ENCODE measurements at regions not wholly inside any gene's neighbourhood (a gene's known extent, or its start where the extent isn't known, plus 50 kb on each side); places are given as distances from the start of the nearest gene placed in this dataset.
"Not testable (repeated sequence)": the region's sequence is repeated elsewhere in the genome, so short reads cannot be mapped to it uniquely, and the experiment has no call there.

GRCh38 chr16:29310243-29310642, 96.3 kb downstream of the NPIPB11 start:
- FAIRE-seq, result not testable (repeated sequence)

DNA sequence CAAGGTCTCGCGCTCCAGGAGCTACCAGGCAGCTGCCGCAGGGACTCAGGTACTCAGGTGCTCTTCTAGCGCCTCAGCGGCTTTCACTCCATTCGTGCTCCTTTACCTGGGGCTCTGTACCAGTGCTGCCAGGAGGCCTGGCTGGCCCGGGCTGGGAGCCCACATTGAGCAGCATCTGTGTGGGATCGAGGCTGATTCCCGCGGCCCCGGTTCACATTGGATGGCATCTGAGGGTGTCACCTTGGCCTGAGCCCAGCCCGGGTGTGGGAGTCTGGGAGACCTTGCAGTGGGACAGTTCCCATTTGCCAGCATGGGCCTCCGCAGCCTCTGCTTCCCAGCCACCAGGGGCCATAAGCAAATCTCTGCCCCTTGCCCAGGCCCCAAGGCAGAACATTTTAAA, 96.9 kb downstream of the NPIPB11 start:
- not testable (repeated sequence) for FAIRE-seq

DNA sequence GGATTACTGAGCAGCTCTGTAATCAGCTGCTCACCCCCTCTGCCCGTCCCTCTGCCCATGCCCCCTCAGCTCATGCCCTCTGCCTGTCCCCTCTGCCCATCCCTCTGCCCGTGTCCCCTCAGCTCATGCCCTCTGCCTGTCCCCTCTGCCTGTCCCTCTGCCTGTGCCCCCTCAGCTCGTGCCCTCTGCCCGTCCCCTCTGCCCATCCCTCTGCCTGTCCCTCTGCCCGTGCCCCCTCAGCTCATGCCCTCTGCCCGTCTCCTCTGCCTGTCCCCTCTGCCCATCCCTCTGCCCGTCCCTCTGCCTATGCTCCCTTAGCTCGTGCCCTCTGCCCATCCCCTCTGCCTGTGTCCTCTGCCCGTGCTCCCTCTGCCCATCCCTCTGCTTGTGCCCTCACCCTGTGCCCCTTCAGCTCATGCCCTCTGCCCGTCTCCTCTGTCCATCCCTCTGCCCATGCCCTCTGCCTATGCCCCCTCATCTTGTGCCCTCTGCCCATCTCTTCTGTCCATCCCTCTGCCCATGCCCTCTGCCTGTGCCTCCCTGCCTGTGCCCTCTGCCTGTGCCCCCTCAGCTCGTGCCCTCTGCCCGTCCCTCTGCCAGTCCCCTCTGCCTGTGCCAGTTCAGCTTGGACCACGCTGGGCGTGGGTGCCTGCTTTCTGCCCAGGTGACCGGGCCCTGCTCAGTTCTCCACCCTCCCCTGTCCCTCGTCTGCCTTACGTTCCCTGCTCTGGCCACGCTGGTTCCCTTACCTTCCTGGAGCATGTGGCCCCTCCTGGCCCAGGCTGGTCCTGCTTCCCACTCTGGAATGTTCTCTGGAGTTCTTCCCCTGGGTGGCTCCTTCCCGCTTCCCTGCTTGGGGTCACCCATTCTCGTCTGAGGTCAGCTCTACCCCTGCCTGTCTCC, 97.6 kb downstream of the NPIPB11 start:
- no peak for FAIRE-seq

- no peak for FAIRE-seq
Measured at GRCh38 chr16:29307598-29308507, 98.7 kb downstream of the NPIPB11 start.

DNA sequence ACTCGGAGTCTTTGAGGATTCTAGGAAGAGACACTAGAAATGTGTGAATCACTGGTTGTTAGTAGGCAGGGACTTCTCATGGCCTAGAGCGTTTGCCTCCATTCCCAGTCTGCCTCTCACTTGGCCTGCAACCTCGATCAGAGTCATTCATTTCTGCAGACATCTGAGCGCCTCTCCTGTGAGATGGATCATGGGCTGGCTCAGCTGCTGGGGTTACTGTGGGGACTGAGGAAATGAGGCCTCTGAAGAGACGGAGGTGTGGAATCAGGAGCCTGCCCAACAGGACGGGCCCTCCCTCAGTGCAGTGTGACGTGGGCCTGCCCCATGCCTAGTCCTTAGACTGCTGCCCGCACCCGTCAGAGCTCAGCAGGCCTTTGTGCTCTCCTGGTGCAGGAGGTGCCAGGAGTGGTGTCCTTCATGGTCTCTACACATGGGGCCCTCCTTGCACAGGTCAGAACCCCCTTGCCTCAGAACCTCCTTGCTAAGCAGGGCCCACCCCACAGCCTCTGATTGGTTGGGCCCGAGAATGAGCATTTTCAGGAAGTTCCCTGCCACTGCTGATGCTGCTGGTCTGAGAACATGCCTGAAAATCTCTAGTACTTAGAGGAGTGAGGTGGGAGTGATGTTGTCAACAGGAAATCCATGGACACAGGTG, 99.4 kb downstream of the NPIPB11 start:
- FAIRE-seq, result no peak

- no peak for FAIRE-seq
Measured at GRCh38 chr16:29306201-29306600, 100.3 kb downstream of the NPIPB11 start.

DNA sequence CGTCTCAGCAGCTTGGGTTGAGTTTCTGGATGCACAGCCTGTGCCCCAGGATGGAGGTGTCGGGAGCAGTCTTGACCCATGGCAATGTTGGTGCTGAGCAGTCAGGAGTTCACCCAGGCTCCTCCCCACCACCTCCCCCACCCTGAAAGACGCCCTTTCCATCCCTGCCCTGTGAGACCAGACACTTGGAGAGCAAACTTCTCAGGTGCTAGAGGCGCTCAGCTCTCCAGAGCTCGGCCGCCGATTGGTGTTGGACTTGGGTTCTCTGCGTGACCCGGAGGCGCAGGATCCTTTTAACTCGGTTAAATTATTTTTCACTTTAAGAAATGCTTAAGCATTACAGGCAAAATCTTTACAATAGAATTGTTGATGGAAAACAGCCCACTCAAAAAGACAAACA, 101.5 kb downstream of the NPIPB11 start:
- not testable (repeated sequence) for FAIRE-seq

DNA sequence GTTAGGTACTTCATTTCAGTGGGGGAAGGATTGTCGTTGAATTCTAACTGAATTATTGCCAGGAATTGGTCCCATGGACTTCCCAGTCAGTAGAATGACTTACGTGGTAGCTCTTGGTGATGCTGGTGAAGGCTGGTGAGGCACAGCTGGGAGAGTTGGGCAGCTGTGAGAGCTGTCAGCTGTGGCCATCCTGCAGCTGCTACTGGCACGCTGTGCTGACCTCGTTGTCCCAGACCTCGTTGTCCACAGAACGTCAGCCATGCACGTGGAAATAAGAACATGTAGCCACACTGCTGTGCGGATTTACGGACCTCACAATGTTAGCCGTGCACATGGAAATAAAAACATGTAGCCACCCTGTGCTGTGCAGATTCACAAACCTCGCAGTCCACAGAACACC, 102.3 kb downstream of the NPIPB11 start:
- no peak for FAIRE-seq

DNA sequence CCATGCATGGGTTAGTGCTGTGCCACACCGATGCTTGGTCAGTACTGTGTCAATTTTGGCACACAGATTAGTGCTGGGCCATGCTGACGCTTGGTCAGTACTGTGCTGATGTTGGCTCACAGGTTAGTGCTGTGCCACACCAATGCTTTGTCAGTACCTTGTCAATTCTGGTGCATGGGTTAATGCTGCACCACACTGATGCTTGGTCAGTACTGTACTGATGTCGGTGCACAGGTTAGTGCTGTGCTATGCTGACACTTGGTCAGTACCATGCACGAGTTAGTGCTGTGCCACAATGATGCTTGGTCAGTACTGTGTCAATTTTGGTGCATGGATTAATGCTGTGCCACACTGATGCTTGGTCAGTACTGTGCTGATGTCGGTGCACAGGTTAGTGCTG, 103.0 kb downstream of the NPIPB11 start:
- FAIRE-seq, result no peak

- FAIRE-seq, result no peak
Measured at GRCh38 chr16:29302976-29303375, 103.5 kb downstream of the NPIPB11 start.

- not testable (repeated sequence) for FAIRE-seq
Measured at GRCh38 chr16:29302433-29302832, 104.1 kb downstream of the NPIPB11 start.

- FAIRE-seq, result not testable (repeated sequence)
Measured at GRCh38 chr16:29301662-29302285, 104.7 kb downstream of the NPIPB11 start.

DNA sequence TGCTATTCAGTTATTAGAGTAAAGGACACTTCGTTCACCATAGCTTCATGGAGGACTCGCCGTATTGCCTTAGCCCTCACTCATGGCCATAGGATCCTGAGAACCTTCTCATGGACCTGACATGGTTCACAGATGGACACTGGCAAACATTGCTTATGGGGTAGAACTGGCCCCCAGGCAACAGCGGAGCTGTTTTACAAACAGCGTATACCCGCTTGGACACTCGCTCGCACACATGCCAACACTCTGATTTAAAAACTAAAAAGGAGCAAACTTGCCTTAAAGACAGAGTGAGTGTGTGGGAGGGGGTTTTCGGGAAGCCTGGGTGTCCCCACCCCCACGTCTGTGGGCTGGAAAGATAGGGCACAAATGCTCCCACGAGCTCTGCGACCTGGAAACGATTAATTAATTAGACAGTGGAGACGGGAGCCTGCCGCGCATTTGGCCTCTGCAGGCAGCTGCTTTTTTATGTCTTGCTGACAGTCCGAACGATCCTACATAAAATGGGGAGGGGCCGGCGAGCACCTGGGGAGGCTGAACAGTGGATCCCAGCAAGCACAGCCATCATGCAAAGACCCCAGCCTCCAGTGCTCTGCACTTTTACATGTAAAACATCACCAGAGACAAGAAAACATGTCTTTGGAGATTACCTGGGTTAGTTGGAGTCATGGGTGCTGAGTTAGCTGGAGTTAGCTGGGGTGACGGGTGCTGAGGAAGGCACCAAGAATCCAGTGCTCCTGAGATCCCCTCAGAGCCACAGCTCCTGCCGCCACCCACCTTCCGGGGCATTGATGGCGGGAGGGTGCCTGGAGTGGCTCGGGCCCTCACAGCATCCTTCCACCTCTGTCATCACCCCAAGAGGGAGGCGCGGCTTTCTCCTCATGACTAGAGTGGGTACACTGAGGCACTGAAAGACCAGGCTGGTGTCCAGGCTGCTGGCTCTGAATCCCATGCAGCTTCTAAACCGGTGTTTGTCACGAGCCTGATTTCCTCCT, 105.7 kb downstream of the NPIPB11 start:
- not testable (repeated sequence) for FAIRE-seq

DNA sequence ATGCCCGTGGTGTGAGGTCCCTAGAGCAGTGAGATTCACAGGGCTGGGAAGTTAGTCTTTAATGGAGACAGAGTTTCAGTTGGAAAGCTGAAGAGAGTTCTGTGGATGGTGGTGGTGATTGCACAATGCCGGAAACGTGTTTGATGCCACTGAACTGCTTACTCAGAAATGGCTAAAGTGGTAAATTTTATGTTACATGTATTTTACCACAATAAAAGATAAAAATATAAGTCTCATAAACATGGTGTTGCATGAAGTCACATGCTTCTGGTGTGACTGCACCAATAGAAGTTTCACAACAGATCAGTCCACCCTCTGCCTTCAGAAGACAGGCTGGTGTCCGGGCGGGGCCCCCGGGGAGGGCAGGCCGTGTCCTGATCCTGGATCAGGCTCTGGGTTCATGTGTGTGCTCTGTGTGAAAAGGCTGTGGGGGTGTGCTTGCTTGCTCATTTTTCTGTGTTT, 106.5 kb downstream of the NPIPB11 start:
- FAIRE-seq, result not testable (repeated sequence)

DNA sequence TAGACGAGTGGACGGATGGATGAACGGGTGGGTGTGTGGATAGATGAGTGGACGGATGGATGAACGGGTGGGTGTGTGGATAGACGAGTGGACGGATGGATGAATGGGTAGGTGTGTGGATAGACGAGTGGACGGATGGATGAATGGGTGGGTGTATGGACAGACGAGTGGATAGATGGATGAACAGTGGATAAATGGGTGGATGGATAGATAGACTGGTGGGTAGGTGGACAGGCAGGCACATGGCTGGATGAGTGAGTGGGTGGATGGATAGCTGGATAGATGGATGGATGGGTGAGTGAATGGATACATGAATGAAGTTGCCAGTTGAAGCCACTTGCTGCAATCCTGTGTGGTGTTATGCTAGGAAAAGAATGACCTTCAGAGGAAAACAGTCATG, 107.5 kb downstream of the NPIPB11 start:
- not testable (repeated sequence) for FAIRE-seq

DNA sequence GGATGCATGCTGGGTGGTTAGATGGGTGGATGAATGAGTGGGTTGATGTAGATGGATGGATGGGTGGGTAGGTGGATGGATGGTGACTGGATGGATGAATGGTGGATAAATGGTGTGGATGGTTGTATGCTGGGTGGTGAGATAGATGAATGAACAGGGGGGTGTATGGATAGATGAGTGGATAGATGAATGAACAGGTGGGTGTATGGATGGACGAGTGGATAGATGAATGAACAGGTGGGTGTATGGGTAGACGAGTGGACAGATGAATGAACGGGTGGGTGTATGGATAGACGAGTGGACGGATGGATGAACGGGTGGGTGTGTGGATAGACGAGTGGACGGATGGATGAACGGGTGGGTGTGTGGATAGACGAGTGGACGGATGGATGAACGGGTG, 108.2 kb downstream of the NPIPB11 start:
- not testable (repeated sequence) for FAIRE-seq

DNA sequence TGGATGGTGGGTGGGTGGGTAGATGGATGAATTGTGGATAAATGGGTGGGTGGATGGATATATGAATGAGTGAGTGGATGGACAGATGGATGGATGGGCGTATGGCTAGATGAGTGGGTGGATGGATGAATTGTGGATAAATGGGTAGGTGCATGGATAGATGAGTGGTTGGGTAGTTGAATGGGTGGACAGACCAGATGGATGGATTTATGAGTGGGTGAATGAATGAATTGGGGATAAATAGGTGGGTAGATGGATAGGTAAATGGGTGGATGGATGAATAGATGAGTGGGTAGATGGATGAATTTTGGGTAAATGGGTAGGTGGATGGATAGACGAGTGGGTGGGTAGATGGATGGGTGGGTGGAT, 108.7 kb downstream of the NPIPB11 start:
- not testable (repeated sequence) for FAIRE-seq

GRCh38 chr16:29297144-29297808, 109.2 kb downstream of the NPIPB11 start:
- FAIRE-seq, result not testable (repeated sequence)

DNA sequence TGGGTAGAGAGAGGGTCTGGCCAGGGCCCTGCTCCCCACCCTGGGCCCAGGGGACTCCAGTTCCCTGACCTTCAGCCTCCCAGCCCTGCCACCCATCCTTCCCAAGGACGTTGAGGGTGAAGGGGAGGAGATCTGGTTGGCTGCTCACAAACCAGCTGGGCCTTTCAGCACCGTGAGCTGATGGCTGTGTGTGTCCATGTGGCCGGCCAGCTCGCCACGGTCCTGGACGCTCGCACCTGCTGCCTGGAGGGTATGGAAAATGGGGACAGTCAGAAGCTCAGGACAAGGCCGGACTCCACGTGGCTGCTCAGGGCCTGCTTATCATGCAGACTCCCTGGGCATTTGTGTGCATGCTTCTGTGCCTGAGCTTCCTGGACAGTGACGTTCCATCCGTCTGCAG, 110.3 kb downstream of the NPIPB11 start:
- not testable (repeated sequence) for FAIRE-seq
